Stimulated activated CD8-positive, alpha-beta memory T cell treated with anti-CD3 and anti-CD28 coated beads, Interleukin-2, amount 100 ng/mL, for 1 hour (primary cell): ENCODE measurements at regions not wholly inside any gene's neighbourhood (a gene's known extent, or its start where the extent isn't known, plus 50 kb on each side); places are given as distances from the start of the nearest gene placed in this dataset.

Experiments used
- DNase-seq, 2 donors: peaks; one replicate each; pipeline ENCODE4 v3.0.0-alpha.2; 2020; ENCODE audit warnings: low read depth in 2 of 2

DNA sequence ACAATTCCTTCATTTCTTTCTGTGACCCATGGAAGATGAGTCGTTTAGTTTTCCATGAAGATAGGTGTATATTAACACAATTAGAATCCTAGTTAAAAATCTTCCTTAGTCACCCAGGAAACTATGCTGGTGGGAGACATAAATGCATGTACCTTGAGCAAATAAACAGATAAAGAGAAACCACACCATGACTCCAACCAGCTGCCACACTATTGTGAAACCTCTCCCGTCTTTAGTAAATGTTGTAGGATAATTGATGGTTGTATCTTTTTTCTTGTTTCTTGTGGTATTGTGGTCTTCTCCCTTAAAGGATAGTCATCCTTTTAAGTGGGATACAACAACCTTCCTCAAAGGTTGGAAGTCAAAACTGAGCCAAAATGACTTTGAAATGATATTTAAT lies 103.8 kb upstream of the LEF1 start:
- DNase-seq, result no peak

DNA sequence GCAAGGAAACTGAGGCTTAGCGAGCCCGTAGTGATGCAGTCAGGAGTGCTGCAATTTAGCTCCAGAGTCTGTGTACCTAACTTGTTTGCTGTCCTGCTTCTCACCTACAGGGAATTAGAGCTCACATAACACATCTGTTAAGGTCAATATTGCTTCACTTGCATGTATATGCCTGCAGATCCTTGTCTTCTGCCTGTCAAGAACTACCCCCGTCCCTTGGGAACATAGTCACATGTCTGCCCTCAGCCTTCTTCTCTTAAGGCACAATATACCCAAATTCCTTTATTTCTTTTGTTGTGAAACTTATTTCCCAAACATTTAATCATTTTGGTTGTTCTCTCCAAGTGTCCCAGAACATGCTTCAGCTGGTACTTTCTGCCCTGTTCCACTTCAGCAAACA lies 103.3 kb upstream of the LEF1 start:
- no peak for DNase-seq

DNA sequence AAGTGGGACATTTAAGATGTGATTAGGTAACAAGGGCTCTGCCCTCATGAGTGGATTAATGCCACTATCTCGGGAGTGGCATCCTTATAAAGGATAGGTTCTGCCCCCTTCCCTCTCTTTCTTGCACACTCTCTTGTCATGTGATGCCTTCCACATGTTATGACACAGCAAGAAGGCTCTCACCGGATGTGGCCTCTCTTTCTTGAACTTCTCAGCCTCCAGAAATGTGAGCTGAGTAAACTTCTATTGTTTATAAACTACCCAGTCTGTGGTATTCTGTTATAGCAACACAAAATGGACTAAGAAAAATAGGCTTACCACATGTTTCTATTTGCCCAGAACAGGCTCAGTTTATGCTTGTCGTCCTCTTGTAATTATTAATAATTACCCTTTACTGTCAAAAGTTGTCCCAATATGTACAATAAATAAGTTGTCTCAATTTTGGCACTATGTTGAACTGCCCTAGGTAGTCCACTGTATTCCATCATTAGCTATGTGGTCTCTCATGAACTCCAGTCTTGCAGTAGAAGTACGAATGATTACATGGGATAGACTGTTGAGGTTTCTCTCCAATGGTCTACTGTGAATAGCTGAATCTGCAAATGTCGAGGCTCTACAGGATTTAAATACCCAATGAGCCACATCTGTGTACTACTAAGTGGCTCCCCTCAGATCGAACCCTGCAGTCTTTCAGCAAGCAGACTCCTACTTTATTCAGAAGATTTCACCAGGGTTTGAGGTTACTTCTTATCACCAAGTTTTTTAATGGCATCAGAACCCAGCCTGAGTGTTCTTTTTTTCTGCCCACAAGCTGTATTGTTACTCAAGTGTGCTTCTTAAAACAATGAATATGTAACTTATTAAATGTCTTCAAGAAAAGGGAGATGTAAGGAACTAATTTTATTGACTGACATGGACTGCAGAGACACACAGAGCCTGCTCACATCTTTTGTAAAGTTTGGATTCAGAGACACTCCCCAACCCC lies 102.0 kb upstream of the LEF1 start:
- DNase-seq, result no peak

DNA sequence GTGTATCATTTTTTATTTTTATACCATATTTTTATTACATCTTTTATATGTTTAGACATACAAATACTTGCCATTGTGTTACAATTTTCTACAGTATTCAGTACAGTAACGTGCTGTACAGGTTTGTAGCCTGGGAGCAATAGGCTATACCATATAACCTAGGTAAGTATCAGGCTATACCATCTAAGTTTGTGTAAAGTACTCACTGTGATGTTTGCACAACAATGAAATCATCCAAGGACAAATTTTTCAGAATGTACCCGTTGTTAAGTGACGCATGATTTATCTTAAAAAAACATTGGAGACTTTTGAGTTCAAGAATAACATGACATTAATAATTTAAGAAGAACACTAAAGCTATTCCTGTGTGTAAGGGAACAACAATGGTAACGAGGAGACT lies 96.0 kb upstream of the LEF1 start:
- no peak for DNase-seq

DNA sequence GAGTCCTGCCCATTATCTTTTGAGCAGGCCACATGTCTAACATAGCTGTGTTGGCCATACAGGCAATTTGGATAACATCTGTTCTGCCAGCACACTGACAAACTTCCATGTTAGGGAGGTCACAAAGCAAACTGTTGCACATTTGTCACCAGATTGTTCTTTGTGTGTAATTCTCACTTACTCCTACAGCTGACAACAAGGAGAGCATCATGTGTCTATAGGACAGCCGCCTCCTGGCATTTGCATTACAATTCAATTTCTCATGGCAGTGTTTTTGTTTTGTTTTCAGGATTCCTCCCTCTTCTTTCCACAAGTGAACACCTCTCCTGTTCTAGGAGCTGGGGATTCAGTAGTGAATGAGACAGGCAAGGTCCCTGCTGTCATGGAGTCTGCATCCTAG lies 94.3 kb upstream of the LEF1 start:
- DNase-seq, result no peak

DNA sequence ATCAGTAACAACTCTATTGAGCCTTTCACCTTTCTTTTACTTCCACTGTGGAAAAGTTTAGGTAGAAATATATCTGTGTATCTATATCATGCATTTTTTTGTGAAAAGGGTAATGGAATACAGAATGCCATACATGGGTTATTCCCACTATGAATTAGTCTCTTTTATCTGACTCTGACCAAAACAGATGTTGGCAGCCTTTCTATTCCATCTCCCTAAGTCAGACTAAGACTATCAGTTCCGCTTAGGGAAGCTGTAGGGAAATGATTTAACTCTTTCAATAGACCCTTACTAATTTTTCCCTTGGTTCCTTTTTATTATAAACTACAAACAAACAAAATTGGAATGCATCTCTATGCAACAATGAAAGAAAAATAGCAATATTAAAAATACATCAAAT lies 92.3 kb upstream of the LEF1 start:
- DNase-seq, result no peak

DNA sequence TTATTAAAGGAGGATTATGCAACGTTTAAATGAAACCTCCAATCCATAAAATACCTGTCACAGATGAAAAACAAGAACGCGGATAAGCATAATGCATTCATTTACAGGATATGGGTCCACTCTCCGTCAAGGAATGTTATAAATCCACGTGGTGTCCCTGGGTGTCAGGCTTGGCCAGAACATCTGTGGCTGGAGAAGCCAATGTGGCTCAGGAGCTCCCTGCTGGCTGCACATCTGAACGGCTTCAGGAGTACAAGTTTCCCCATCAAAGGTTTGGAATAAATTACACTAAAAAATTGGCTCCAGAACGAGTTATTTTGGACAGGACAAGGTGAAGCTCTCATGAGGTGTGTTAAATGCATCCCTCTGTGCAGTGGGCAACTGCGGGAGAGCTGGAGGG lies 87.8 kb upstream of the LEF1 start:
- DNase-seq, result no peak

DNA sequence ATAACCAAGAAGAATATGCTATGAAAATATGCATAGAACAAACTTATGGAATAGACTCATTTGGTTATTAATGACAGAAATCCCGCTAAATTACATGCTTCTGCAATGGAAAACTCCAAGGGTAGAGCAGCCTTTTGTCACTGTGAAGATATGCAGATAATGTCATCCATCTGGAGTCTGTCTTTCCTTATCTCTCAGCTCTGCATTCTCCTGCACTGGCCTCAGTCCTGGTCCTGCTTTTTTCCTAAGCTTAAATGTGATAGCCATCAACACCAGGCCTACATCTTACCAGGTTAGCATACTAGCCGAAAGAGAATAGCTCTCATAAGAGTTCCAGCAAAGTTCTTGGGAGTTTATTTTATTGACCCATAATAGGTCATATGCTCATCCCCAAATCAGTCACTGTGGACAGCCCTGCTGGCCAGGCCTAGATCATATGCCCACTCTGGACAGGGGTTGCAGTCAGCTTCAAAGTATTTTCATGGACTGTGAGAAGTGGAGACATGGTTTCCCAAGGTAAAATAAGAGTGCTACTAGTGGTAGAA lies 86.5 kb upstream of the LEF1 start:
- no peak for DNase-seq

DNA sequence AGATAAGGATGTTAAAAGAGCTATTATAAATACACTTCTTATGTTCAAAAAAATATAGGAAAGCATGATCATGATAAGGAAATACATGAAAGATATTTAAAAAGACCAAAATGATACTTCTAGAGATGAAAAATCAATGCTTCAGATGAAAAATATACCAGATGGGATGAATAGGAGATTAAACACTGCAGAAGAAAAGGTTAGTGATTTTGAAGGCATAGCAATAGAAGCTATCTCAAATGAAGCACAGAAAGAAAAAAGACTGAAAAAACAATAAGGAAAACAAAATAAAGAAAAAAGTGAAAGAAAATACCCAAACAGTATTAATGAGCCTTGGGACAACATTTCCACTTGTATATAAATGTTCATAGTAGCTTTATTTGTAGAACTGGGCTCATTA lies 80.7 kb upstream of the LEF1 start:
- no peak for DNase-seq

DNA sequence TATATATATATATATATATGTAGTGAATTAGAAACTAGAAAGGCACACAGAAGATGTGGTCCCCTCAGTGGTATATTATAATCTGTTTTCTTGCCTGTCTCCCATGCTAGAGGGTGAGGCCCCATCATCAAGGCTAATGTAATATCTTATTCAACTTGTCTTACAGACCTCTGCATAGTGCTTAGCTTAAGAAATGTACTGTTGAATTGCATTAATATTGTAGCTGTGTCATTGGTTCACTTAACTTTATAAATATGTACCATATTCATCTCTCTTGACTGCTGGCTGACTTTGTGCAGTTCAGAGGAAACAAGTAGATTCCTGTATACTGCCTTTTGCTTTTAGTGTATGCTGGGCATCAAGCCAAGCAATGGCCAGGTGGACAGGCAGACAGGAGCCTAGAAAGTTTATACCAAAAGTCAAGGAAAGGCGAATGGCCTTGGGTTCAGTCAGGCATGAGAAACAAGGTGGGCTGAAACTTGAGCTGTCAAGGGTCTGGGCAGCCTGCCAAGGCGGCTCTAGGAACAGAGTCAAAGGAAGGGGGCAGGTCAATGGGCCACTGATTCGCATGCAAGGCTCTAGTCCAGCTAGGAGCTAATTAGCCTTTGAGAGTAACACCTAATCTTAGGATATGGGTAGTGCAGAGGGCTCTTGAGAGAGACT lies 78.8 kb upstream of the LEF1 start:
- no peak for DNase-seq

DNA sequence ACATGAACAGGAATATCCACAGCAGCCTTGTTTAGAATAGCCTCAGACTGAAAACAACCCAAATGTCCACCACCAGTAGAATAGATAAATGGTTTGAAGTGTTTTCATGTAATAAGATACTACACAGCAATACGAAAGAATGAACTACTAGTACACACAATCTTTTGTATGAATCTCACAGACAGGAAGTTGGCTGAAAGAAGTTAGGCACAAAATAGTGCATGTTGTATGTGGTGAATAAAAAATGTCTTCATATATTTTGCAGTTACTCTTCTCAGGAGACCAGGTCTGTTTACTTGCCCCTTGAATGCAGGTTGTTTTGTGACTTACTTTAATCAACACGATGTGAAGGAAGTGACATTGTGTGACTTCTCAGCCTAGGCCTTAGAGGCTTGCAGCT lies 75.9 kb upstream of the LEF1 start:
- no peak for DNase-seq

DNA sequence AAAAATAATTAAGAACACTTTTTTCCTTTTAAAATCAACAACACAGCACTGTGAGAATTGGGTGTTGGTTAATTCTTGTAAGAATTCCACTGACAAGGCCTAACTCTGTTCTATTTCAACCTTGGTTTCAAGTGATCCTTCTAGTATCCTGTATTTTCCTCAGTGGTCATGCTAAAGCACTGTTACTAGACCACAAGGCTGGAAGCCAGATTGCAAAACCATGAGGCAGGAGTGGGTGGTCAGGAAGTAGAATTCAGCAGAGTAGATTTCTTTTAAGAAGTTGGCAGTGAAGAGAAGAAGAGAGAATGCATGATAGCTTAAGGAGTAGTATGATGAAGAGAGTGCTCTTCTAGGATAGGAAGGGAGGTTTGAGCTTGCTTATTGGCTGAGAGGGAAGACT lies 71.6 kb upstream of the LEF1 start:
- no peak for DNase-seq

DNA sequence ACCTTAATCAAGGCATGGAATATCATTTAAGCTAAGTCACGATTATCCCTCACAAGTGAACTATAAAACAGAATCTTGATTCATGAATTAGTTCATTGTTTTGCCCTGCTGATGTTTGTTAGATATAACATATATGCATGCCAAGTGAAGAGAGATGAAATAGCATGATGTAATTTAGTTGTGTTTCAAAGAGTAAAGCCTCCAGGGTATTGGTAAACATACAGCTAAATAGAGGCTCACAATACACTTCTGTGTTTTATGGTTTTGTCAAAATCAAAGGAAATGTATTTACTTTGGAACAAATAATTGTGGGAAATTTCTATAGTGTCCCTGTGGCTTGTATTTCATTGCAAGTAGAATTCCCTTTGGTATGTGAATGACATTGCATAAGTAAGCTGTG lies 69.0 kb upstream of the LEF1 start:
- DNase-seq, result no peak

DNA sequence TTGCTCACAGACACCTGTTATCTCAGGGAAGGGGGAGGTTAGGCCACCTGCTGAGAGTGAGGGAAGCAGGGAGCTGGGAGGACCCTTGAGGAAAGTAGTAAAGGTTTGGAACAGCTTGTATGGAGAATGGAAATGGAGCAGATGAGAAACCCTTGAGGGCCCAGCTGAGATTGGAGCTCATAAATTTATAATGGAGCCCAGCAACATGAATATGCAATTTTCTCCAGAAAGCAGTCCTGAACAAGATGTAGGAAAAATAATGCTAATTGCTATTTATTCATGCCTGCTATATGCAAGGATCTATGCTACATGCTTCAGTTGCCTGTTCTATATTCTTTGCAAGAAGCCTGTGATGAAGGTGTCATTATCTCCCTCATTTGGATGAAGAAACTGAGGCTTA lies 67.5 kb upstream of the LEF1 start:
- no peak for DNase-seq

DNA sequence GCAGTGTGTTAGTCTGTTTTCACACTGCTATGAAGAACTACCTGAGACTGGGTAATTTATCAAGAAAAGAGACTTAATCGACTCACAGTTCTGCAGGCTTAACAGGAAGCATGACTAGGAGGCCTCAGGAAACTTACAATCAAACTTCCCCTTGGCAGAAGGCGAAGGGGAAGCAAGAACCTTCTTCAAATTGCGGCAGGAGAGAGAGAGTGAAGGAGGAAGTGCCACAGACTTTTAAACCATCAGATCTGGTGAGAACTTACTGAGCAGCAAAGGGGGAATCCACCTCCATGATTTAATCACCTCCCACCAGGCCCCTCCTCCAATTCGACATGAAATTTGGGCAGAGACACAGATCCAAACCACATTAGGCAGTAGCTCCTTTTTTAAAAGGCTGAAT lies 59.2 kb upstream of the LEF1 start:
- no peak for DNase-seq

DNA sequence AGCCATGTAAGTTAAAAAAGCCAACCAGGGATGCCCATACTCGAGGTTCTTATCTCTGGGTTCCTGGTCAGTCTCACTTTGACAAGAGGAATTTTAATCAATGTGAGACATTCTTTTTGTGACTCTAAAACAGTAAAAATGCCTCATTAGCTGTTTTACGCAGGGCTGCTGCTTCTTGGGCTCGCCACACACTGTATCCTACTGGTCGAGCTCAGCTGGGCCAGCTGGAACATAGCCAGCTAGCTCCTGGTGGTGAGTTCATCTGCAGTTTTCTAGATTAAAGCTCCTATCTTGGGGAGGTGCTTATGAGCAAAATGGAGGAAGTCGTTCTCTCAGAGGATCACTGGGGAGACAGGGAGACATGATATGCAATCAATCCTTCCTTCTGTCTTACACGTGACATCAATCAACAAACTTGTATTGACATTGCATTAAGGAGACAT lies 55.9 kb upstream of the LEF1 start:
- no peak for DNase-seq

DNA sequence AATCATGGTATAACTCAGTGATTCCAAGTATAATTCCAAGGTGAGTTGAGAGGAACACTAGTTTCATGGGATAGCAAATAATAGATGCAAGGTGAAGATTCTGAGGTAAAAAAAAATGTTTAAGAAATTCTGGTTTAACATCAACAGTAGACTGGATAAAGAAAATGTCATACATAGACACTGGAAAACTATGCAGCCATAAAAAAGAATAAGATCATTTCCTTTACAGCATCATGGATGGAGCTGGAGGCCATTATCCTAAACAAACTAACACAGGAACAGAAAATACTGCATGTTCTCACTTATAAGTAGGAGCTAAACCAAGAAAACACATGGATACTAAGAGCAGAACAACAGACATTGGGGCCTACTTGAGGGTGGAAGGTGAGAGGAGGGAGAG lies 54.6 kb upstream of the LEF1 start:
- no peak for DNase-seq

DNA sequence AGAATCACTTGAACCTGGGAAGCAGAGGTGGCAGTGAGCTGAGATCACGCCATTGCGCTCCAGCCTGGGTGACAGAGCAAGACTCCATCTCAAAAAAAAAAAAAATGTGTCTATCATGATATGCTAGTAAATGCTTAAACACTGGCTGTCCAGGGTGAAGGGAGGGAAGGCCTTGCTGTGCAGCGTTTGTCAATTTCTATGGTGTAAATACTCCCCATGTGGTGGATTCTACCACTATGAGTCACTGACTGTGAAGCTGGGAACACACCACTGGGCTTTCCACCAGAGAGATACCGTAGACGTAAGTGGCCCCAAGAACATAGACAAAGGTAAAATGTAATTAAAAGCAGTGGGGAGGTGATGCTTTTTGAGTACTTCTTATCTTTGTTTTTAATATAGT lies 51.3 kb upstream of the LEF1 start:
- DNase-seq, result no peak
